H1 (cell line): ENCODE measurements at regions not wholly inside any gene's neighbourhood (a gene's known extent, or its start where the extent isn't known, plus 50 kb on each side); places are given as distances from the start of the nearest gene placed in this dataset.

Experiments
- CTCF ChIA-PET: fragments of 300-600 bp; sonication (Branson Sonifier 250); formaldehyde crosslinking; loops from one replicate; lab custom pipeline; 2021; ENCODE audit not compliant: partially characterized antibody; lab: Charles Lee
- POLR2A ChIA-PET: fragments of 300-600 bp; sonication (Branson Sonifier 250); formaldehyde crosslinking; loops from one replicate; lab custom pipeline; 2021; ENCODE audit warnings: inconsistent platforms; ENCODE audit not compliant: partially characterized antibody; lab: Charles Lee
- DNase-seq, 2 experiments: peaks; one replicate each; pipeline versions ENCODE4 v3.0.0 to v3.0.0-alpha.2; 2010 to 2022; ENCODE audit warnings: low spot score in 2 of 2, low read depth in 1 of 2, mixed read lengths in 1 of 2
- FAIRE-seq: peaks from 2 replicates; lab custom pipeline; 2011; peaks lifted over from hg19 to GRCh38; lab: Jason Lieb, UNC
- H2AFZ ChIP-seq: 2 replicates; pipeline ENCODE4 v1.8.1; 2012; ENCODE audit warnings: low read length, inconsistent platforms
- H2AK5ac ChIP-seq: 2 replicates; pipeline ENCODE4 v1.6.1; 2013; ENCODE audit warnings: low read depth, low read length
- H2BK120ac ChIP-seq: replicated peaks from 2 replicates; pipeline ENCODE3; 2013; ENCODE audit warnings: low read depth, low read length, inconsistent platforms
- H2BK12ac ChIP-seq: 2 replicates; pipeline ENCODE4 v1.6.1; 2013; ENCODE audit warnings: low read depth, low read length
- H2BK15ac ChIP-seq: 2 replicates; pipeline ENCODE4 v1.6.1; 2013; ENCODE audit warnings: low read length
- H2BK20ac ChIP-seq: 2 replicates; pipeline ENCODE4 v1.6.1; 2013; ENCODE audit warnings: low read length
- H2BK5ac ChIP-seq: 2 replicates; pipeline ENCODE4 v1.6.1; 2013; ENCODE audit warnings: low read depth, low read length
- H3K14ac ChIP-seq: 2 replicates; pipeline ENCODE4 v1.6.1; 2013; ENCODE audit warnings: inconsistent platforms; ENCODE audit not compliant: insufficient read length
- H3K18ac ChIP-seq: 2 replicates; pipeline ENCODE4 v1.6.1; 2013; ENCODE audit warnings: low read length; ENCODE audit errors: extremely low read depth
- H3K23ac ChIP-seq: 2 replicates; pipeline ENCODE4 v1.6.1; 2013; ENCODE audit warnings: inconsistent platforms; ENCODE audit not compliant: insufficient read length
- H3K23me2 ChIP-seq: 2 replicates; pipeline ENCODE4 v1.6.1; 2013; ENCODE audit warnings: low read depth, low read length
- H3K27ac ChIP-seq: 2 replicates; pipeline ENCODE4 v1.6.1; 2011; ENCODE audit warnings: low read depth, low read length, inconsistent platforms
- H3K27me3 ChIP-seq, 4 experiments: replicated peaks in 1 of 4; 1 replicate in 1 of 4; 2 replicates in 3 of 4; pipeline versions ENCODE4 v1.6.1 to v1.8.1; 2011 to 2013; ENCODE audit warnings: low read length in 3 of 4, mild to moderate bottlenecking in 3 of 4, inconsistent platforms in 2 of 4, mixed read lengths in 2 of 4, moderate library complexity in 1 of 4; ENCODE audit not compliant: control insufficient read depth in 3 of 4, insufficient read depth in 3 of 4; ENCODE audit errors: extremely low read depth in 1 of 4
- H3K36me3 ChIP-seq, 4 experiments: 2 replicates each; pipeline versions ENCODE4 v1.6.1 to v1.8.1; 2011 to 2013; ENCODE audit warnings: mild to moderate bottlenecking in 4 of 4, low read length in 3 of 4, moderate library complexity in 2 of 4, control low read depth in 1 of 4, inconsistent platforms in 1 of 4; ENCODE audit not compliant: insufficient read depth in 4 of 4, control insufficient read depth in 2 of 4
- H3K4ac ChIP-seq: replicated peaks from 2 replicates; pipeline ENCODE3; 2013; ENCODE audit warnings: low read length, low read depth, mixed read lengths, inconsistent platforms; ENCODE audit not compliant: insufficient read length
- H3K4me1 ChIP-seq, 4 experiments: replicated peaks in 1 of 4; 1 replicate in 1 of 4; 2 replicates in 3 of 4; pipeline versions ENCODE4 v1.6.1 to v1.8.1; 2011 to 2013; ENCODE audit warnings: low read length in 3 of 4, inconsistent platforms in 2 of 4, mixed read lengths in 1 of 4; ENCODE audit not compliant: insufficient read depth in 4 of 4, control insufficient read depth in 3 of 4
- H3K4me2 ChIP-seq, 2 experiments: 2 replicates each; pipeline versions ENCODE4 v1.6.1 to v1.8.1; 2011 to 2013; ENCODE audit warnings: low read depth in 2 of 2, low read length in 2 of 2, control low read depth in 1 of 2, inconsistent platforms in 1 of 2, mild to moderate bottlenecking in 1 of 2; ENCODE audit not compliant: insufficient read depth in 1 of 2
- H3K4me3 ChIP-seq, 4 experiments: fragments of 200-600, 300-600 bp in 1 of 4; sonication (generic), shearing (Covaris generic), sonication (Bioruptor Twin) in 1 of 4; 2 replicates each; pipeline versions ENCODE4 v1.5.1 to v1.8.1; 2011 to 2016; ENCODE audit warnings: low read length in 4 of 4, low read depth in 3 of 4, control low read depth in 2 of 4, inconsistent platforms in 2 of 4, mild to moderate bottlenecking in 2 of 4, mixed read lengths in 1 of 4, moderate library complexity in 1 of 4; ENCODE audit not compliant: insufficient read depth in 2 of 4; ENCODE audit errors: extremely low read depth in 1 of 4
- H3K56ac ChIP-seq: replicated peaks from 2 replicates; pipeline ENCODE3; 2013; ENCODE audit warnings: low read depth, mild to moderate bottlenecking, mixed read lengths, low read length, inconsistent platforms; ENCODE audit not compliant: insufficient read length
- H3K79me1 ChIP-seq: 2 replicates; pipeline ENCODE4 v1.6.1; 2013; ENCODE audit warnings: low read depth, low read length, control low read depth
- H3K79me2 ChIP-seq, 2 experiments: 2 replicates each; pipeline versions ENCODE4 v1.6.1 to v1.8.1; 2012 to 2013; ENCODE audit warnings: low read length in 2 of 2, mild to moderate bottlenecking in 2 of 2, inconsistent platforms in 1 of 2; ENCODE audit not compliant: insufficient read depth in 2 of 2, control insufficient read depth in 1 of 2
- H3K9ac ChIP-seq, 4 experiments: replicated peaks in 1 of 4; 1 replicate in 1 of 4; 2 replicates in 3 of 4; pipeline versions ENCODE4 v1.6.1 to v1.8.1; 2011 to 2013; ENCODE audit warnings: low read depth in 3 of 4, low read length in 3 of 4, control low read depth in 2 of 4, mild to moderate bottlenecking in 2 of 4, moderate library complexity in 2 of 4, inconsistent platforms in 1 of 4; ENCODE audit errors: extremely low read depth in 1 of 4
- H3K9me3 ChIP-seq, 2 experiments: 2 replicates each; pipeline versions ENCODE4 v1.6.1 to v1.8.1; 2012 to 2013; ENCODE audit warnings: mild to moderate bottlenecking in 2 of 2, moderate library complexity in 2 of 2, control low read depth in 1 of 2, inconsistent platforms in 1 of 2, low read depth in 1 of 2, low read length in 1 of 2, mixed read lengths in 1 of 2; ENCODE audit not compliant: insufficient read depth in 2 of 2
- H4K20me1 ChIP-seq, 2 experiments: replicated peaks in 1 of 2; 2 replicates each; pipeline versions ENCODE3 to v1.8.1; 2011 to 2013; ENCODE audit warnings: inconsistent platforms in 2 of 2, low read length in 2 of 2, mild to moderate bottlenecking in 1 of 2; ENCODE audit not compliant: insufficient read depth in 2 of 2, control insufficient read depth in 1 of 2
- H4K5ac ChIP-seq: 2 replicates; pipeline ENCODE4 v1.6.1; 2013; ENCODE audit warnings: low read length, low read depth, mixed read lengths, inconsistent platforms; ENCODE audit not compliant: insufficient read length
- H4K8ac ChIP-seq: 2 replicates; pipeline ENCODE4 v1.8.0; 2013; ENCODE audit warnings: mild to moderate bottlenecking, moderate library complexity, low read length, inconsistent platforms; ENCODE audit not compliant: insufficient read depth; ENCODE audit errors: extremely low read depth
- H4K91ac ChIP-seq: replicated peaks from 2 replicates; pipeline ENCODE3; 2013; ENCODE audit warnings: low read length, mixed read lengths, inconsistent platforms; ENCODE audit not compliant: insufficient read length
- RBBP5 ChIP-seq: IDR thresholded peaks from 2 replicates; pipeline ENCODE4 v1.7.1; 2012; ENCODE audit warnings: low read depth, mild to moderate bottlenecking, inconsistent platforms, low read length, moderate library complexity, borderline replicate concordance
- SAP30 ChIP-seq: fragments of 300-600 bp; sonication (generic); IDR thresholded peaks from 2 replicates; pipeline ENCODE4 v1.7.1; 2012; ENCODE audit warnings: low read length, moderate library complexity, mild to moderate bottlenecking, inconsistent platforms; ENCODE audit not compliant: insufficient read depth, insufficient replicate concordance
- WGBS, 2 experiments: shearing (Covaris generic) in 1 of 2; methylation state at CpG; one replicate each; pipeline versions ENCODE4 v1.1.6 to v1.1.7; 2013 to 2015; ENCODE audit warnings: low lambda C conversion rate in 2 of 2, mixed read lengths in 2 of 2, inconsistent platforms in 1 of 2, low coverage in 1 of 2, missing lambda C conversion rate in 1 of 2; ENCODE audit not compliant: insufficient replicate concordance in 2 of 2, insufficient coverage in 1 of 2, insufficient read length in 1 of 2; ENCODE audit errors: extremely low coverage in 1 of 2, missing lambda C conversion rate in 1 of 2; 5-methylcytosine and 5-hydroxymethylcytosine counted together

- Histone ChIP-seq H4K8ac (no peak overlapping the region; the same call in 1 of the 2 replicates), H2BK120ac (no peak overlapping the region), H2BK12ac (no peak overlapping the region), H3K4ac (no peak overlapping the region), H3K23ac (no peak overlapping the region), H3K79me2 (no peaks in the 10 kb centered on the region), H2BK15ac (no peak overlapping the region), H2AFZ (no peak overlapping the region), H3K23me2 (no peaks in the 10 kb centered on the region; the same call in 1 of the 2 replicates), H3K56ac (no peak overlapping the region), H3K14ac (no peak overlapping the region), H2AK5ac (no peak overlapping the region), H2BK20ac (no peak overlapping the region), H2BK5ac (no peak overlapping the region), H3K27me3 (no peaks in the 10 kb centered on the region), H3K4me1 (no peaks in the 10 kb centered on the region; a peak in 1 of 7 replicates), H3K9me3 (no peaks in the 10 kb centered on the region), H4K20me1 (no peaks in the 10 kb centered on the region), H3K9ac (no peak overlapping the region), H4K91ac (no peak overlapping the region), H3K79me1 (no peaks in the 10 kb centered on the region), H3K27ac (no peak overlapping the region), H3K4me2 (no peak overlapping the region), H3K4me3 (no peak overlapping the region), H4K5ac (no peak overlapping the region), H3K18ac (no peak overlapping the region), H3K36me3 (no peaks in the 10 kb centered on the region)
- DNase-seq = no peak
- ChIA-PET CTCF (interaction anchor here (0.6 to 1.1 kb wide), 3 partner anchors 9 to 1977 kb away, joined by 3 to 4 read pairs (median 3); no protein-coding TSS in a partner anchor), POLR2A (interaction anchor here (1.0 kb wide), 1 partner anchor 9 kb away, joined by 4 read pairs; no protein-coding TSS in a partner anchor)
- FAIRE-seq = no peak
- 80% methylated on average over 15 of the region's 16 CpGs; no CpG with 5 or more reads in 1 of the 2 experiments for WGBS, 2 experiments
- TF ChIP-seq SAP30 (no peak), RBBP5 (no peak)
Measured at GRCh38 chr1:5658340-5659316, 333.6 kb downstream of the NPHP4 start.
